HG03280 (cell line): ENCODE measurements at regions not wholly inside any gene's neighbourhood (a gene's known extent, or its start where the extent isn't known, plus 50 kb on each side); places are given as distances from the start of the nearest gene placed in this dataset.

Source experiments
- ATAC-seq: cut with Tn5 transposase; IDR thresholded peaks from one replicate; pipeline ENCODE4 v1.9.1; 2021; ENCODE audit warnings: mild to moderate bottlenecking, moderate library complexity; ENCODE audit not compliant: unreplicated experiment

GRCh38 chr11:109251230-109251629 is 170.8 kb upstream of the C11orf87 start:
- ATAC-seq: no peak

- no peak for ATAC-seq
Measured at GRCh38 chr11:109264128-109264527, 157.9 kb upstream of the C11orf87 start.

GRCh38 chr11:109267293-109268095 is 154.5 kb upstream of the C11orf87 start:
- no peak for ATAC-seq

GRCh38 chr11:109275931-109276330 is 146.1 kb upstream of the C11orf87 start:
- ATAC-seq: no peak

DNA sequence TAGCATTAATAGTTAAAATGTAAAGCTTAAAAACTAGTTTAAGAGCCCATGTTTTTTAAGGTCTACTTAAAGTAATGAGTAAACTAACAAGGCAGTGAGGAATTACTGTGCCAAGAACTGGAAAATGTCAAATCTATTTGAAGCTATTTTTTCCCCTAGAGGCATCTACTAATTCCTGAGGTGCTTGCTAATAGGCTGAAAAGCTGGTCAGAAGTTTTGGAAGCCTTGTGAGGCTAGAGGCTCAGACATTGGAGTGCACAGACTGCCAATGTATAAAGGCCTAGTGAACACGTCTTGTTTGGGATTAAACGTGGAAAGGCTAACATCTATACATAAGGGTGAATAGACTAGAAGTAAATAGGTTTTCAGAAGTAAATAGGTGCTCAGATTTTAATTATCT is 136.5 kb upstream of the C11orf87 start:
- no peak for ATAC-seq

DNA sequence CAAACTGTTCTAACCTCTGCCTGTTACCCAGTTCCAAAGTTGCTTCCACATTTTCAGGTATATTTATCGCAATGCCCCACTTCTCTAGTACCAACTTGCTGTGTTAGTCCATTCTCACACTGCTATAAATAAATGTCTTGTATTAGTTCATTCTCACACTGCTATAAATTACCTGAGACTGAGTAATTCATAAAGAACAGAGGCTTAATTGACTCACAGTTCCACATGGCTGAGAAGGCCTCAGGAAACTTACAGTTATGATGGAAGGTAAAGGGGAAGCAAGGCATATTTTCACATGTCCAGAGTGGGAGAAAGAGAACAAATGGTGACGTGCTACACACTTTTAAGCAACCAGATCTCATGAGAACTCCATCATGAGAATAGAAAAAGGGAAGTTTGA is 130.4 kb upstream of the C11orf87 start:
- ATAC-seq: no peak

DNA sequence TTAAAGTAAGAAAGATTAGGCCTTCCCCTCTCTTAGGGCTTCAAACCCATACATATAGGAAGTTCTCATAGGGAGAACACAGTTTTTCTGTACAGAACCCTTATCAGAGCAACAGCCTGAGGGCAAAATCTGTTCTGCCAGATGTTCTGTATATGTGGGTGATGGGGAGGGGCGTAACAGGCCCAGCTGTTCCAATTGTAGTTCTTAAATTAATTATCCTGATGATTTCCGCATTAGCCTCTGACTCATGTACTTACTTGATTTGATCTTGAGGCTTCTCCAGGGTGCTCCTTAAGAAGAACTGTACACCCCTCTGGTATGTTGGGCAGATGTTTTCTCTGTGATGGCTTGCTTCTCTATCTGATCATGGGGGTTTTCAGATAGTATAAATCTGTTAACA is 123.1 kb upstream of the C11orf87 start:
- no peak for ATAC-seq

- no peak for ATAC-seq
Measured at GRCh38 chr11:109300211-109300610, 121.8 kb upstream of the C11orf87 start.

- ATAC-seq: no peak
Measured at GRCh38 chr11:109302591-109303334, 119.2 kb upstream of the C11orf87 start.

DNA sequence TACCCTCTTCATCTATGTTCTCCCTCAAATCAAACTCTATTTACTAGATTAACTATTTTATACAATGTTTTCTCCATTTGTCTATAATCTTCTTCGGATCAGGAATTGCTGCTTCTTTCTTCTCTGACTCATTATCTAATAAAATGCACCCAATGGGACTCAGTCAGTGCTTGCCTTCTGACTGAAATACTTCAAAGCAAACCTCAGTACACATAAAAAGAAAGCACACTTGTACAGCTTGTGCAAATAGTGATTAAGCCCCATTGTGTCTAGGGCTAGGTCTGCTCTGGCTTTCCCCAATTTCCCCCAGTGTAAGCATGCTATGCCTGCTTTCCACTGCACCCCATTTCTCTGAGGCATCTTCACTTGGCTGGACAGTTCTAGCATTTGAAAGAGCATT is 118.6 kb upstream of the C11orf87 start:
- ATAC-seq: no peak

- no peak for ATAC-seq
Measured at GRCh38 chr11:109304159-109304558, 117.8 kb upstream of the C11orf87 start.

GRCh38 chr11:109305009-109305408 is 117.0 kb upstream of the C11orf87 start:
- ATAC-seq: no peak

DNA sequence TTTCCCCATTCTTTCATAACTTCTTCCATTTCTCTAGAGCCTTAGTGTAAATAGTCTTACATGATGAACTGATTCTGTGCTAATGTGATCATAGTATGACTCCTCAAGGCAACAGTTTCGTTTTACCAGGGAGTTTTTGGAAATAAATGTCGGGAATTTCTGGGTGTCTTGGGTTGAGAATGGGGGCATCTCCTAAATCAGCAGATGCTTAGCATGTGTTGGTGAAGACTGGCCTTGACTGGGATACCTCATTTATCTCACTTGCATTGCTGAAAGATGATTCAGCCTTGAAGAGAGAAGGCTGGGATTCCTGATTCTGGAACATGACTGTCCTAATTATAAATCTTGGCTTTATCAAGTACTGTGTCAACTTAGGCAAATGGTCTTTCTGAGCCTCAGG is 115.7 kb upstream of the C11orf87 start:
- no peak for ATAC-seq

- ATAC-seq: no peak
Measured at GRCh38 chr11:109307366-109307765, 114.6 kb upstream of the C11orf87 start.

GRCh38 chr11:109308551-109308950 is 113.4 kb upstream of the C11orf87 start:
- ATAC-seq: no peak

GRCh38 chr11:109309153-109309552 is 112.8 kb upstream of the C11orf87 start:
- no peak for ATAC-seq

GRCh38 chr11:109317726-109318125 is 104.3 kb upstream of the C11orf87 start:
- no peak for ATAC-seq

GRCh38 chr11:109320595-109320994 is 101.4 kb upstream of the C11orf87 start:
- no peak for ATAC-seq

DNA sequence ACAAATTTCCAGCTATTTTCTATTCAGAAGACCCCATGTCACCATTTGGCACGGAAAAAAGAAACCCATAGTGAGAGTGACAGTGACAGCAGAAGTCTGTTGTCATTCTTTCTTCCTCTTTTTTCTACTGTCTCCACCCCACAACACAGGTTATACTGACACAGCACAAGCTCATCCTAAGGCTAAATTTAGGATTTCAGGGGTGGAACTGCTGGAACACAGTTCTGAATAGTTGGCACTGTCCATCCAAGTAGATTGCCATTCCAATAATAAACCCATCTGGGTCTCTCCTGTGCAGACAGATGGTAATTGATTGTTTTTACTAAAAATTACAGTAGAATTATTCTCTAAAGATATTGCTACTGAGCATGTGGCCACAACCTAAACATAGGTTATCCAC is 95.2 kb upstream of the C11orf87 start:
- no peak for ATAC-seq

- no peak for ATAC-seq
Measured at GRCh38 chr11:109329716-109330115, 92.3 kb upstream of the C11orf87 start.

DNA sequence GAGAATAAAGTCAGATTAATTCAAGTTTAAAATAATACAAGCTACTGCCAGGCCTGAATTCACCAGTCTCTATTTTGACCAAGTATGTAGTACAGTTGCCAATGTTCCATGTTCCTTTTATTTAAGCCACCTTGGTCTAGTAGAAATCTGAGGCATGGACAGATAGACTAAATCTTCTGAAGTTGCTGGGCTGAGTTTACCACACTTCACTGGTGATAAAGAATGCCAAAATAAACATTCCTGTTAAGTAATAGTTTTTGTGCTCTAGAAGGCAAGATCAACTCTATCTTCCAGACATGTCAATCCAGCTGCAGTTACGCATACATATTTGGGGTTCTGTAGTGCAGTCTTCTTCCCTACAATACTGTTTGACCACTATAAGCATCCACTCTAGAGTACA is 83.9 kb upstream of the C11orf87 start:
- ATAC-seq: no peak

DNA sequence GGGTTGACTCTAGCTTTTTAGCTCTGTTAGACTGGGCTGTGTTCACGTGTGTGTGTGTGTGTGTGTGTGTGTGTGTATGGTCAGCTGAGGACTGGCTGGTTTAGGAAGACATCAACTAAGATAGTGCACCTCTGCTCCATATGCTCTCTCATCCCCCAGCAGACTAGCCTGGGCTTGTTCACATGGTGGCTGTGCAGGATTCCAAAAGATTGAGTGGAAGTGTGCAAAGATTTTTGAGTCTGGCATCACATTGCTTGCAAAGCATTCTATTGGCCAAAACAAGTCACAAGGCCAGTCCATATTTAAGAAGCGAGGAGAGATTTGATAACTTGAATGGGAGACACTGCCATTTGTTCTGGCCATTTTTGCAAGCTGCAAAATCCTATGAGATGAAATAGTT is 79.7 kb upstream of the C11orf87 start:
- no peak for ATAC-seq
